ENCODE measurements at regions not wholly inside any gene's neighbourhood (a gene's known extent, or its start where the extent isn't known, plus 50 kb on each side); places are given as distances from the start of the nearest gene placed in this dataset.

GRCh38 chr5:31068287-31068686 lies 125.2 kb upstream of the CDH6 start:
- Histone ChIP-seq H3K9me3 (ENCODE audit: severe bottlenecking) (no peaks in the 10 kb centered on the region), H3K27me3 (ENCODE audit: insufficient read depth, poor library complexity, severe bottlenecking) (peaks cover 16% of the 10 kb centered on the region), H3K27ac (ENCODE audit: poor library complexity, severe bottlenecking) (no peak overlapping the region), H3K4me1 (ENCODE audit: insufficient read depth, poor library complexity, severe bottlenecking) (no peaks in the 10 kb centered on the region), H3K4me3 (ENCODE audit: severe bottlenecking) (no peak overlapping the region), H3K36me3 (ENCODE audit: low read depth) (no peaks in the 10 kb centered on the region)
- DNase-seq (ENCODE audit: low spot score) (no peak), ATAC-seq (ENCODE audit: low read depth) (no peak)
- TF ChIP-seq CTCF (IDR thresholded peaks at IDR 0.05; ENCODE audit: poor library complexity, severe bottlenecking) = no peak

GRCh38 chr5:31066655-31067328 lies 126.7 kb upstream of the CDH6 start:
- Histone ChIP-seq H3K4me3 (ENCODE audit: severe bottlenecking) (no peak overlapping the region), H3K36me3 (ENCODE audit: low read depth) (no peaks in the 10 kb centered on the region), H3K27ac (ENCODE audit: poor library complexity, severe bottlenecking) (no peak overlapping the region), H3K27me3 (ENCODE audit: insufficient read depth, poor library complexity, severe bottlenecking) (peaks cover 16% of the 10 kb centered on the region), H3K9me3 (ENCODE audit: severe bottlenecking) (no peaks in the 10 kb centered on the region), H3K4me1 (ENCODE audit: insufficient read depth, poor library complexity, severe bottlenecking) (no peaks in the 10 kb centered on the region)
- DNase-seq (ENCODE audit: low spot score) (no peak), ATAC-seq (ENCODE audit: low read depth) (no peak)
- TF ChIP-seq CTCF (IDR thresholded peaks at IDR 0.05; ENCODE audit: poor library complexity, severe bottlenecking) = no peak

- H3K27ac ChIP-seq (ENCODE audit: poor library complexity, severe bottlenecking) = no peak overlapping the region
- no peak for TF ChIP-seq CTCF (IDR thresholded peaks at IDR 0.05; ENCODE audit: poor library complexity, severe bottlenecking)
- H3K36me3 ChIP-seq (ENCODE audit: low read depth) = no peaks in the 10 kb centered on the region
- H3K4me1 ChIP-seq (ENCODE audit: insufficient read depth, poor library complexity, severe bottlenecking) = no peaks in the 10 kb centered on the region
- no peak overlapping the region for H3K4me3 ChIP-seq (ENCODE audit: severe bottlenecking)
- no peak for ATAC-seq (ENCODE audit: low read depth)
- peaks cover 16% of the 10 kb centered on the region for H3K27me3 ChIP-seq (ENCODE audit: insufficient read depth, poor library complexity, severe bottlenecking)
- DNase-seq (ENCODE audit: low spot score) = no peak
- H3K9me3 ChIP-seq (ENCODE audit: severe bottlenecking) = no peaks in the 10 kb centered on the region
These were observed 129.3 kb upstream of the CDH6 start for GRCh38 chr5:31064215-31064614.

GRCh38 chr5:31062902-31063580 lies 130.4 kb upstream of the CDH6 start:
- no peak for TF ChIP-seq CTCF (IDR thresholded peaks at IDR 0.05; ENCODE audit: poor library complexity, severe bottlenecking)
- peaks cover 16% of the 10 kb centered on the region for H3K27me3 ChIP-seq (ENCODE audit: insufficient read depth, poor library complexity, severe bottlenecking)
- H3K4me1 ChIP-seq (ENCODE audit: insufficient read depth, poor library complexity, severe bottlenecking) = no peaks in the 10 kb centered on the region
- H3K9me3 ChIP-seq (ENCODE audit: severe bottlenecking) = no peaks in the 10 kb centered on the region
- no peak overlapping the region for H3K4me3 ChIP-seq (ENCODE audit: severe bottlenecking)
- ATAC-seq (ENCODE audit: low read depth) = no peak
- DNase-seq (ENCODE audit: low spot score) = no peak
- no peaks in the 10 kb centered on the region for H3K36me3 ChIP-seq (ENCODE audit: low read depth)
- H3K27ac ChIP-seq (ENCODE audit: poor library complexity, severe bottlenecking) = no peak overlapping the region

- DNase-seq (ENCODE audit: low spot score) (no peak), ATAC-seq (ENCODE audit: low read depth) (no peak)
- Histone ChIP-seq H3K27ac (ENCODE audit: poor library complexity, severe bottlenecking) (no peak overlapping the region), H3K4me1 (ENCODE audit: insufficient read depth, poor library complexity, severe bottlenecking) (no peaks in the 10 kb centered on the region), H3K36me3 (ENCODE audit: low read depth) (no peaks in the 10 kb centered on the region), H3K4me3 (ENCODE audit: severe bottlenecking) (no peak overlapping the region), H3K27me3 (ENCODE audit: insufficient read depth, poor library complexity, severe bottlenecking) (peaks cover 12% of the 10 kb centered on the region), H3K9me3 (ENCODE audit: severe bottlenecking) (no peaks in the 10 kb centered on the region)
- TF ChIP-seq CTCF (IDR thresholded peaks at IDR 0.05; ENCODE audit: poor library complexity, severe bottlenecking) = no peak
These were observed 133.6 kb upstream of the CDH6 start for GRCh38 chr5:31059889-31060288.
